BLaER1 treated with 17β-estradiol and CSF1 and Interleukin-3, amounts not matched to agents 10 nM and 100 nM (cell line): ENCODE measurements at regions not wholly inside any gene's neighbourhood (a gene's known extent, or its start where the extent isn't known, plus 50 kb on each side); places are given as distances from the start of the nearest gene placed in this dataset.

Experiments
- H3K27ac ChIP-seq, 11 experiments: shearing (Covaris generic); formaldehyde crosslinking; 2 replicates each; pipeline ENCODE4 v1.8.1; 2022
- H3K27me3 ChIP-seq, 11 experiments: shearing (Covaris generic); formaldehyde crosslinking; 2 replicates each; pipeline ENCODE4 v1.8.1; 2022
- H3K36me3 ChIP-seq, 11 experiments: shearing (Covaris generic); formaldehyde crosslinking; 2 replicates each; pipeline ENCODE4 v1.8.1; 2022
- H3K4me1 ChIP-seq, 10 experiments: shearing (Covaris generic); formaldehyde crosslinking; 2 replicates each; pipeline ENCODE4 v1.8.1; 2022
- H3K4me2 ChIP-seq, 11 experiments: shearing (Covaris generic); formaldehyde crosslinking; 2 replicates each; pipeline ENCODE4 v1.8.1; 2022
- H3K4me3 ChIP-seq, 10 experiments: shearing (Covaris generic); formaldehyde crosslinking; 2 replicates each; pipeline ENCODE4 v1.8.1; 2022
- H3K9ac ChIP-seq, 11 experiments: shearing (Covaris generic); formaldehyde crosslinking; 2 replicates each; pipeline ENCODE4 v1.8.1; 2022
- H3K9me3 ChIP-seq, 11 experiments: shearing (Covaris generic); formaldehyde crosslinking; replicated peaks in 1 of 11; 2 replicates each; pipeline ENCODE4 v1.8.1; 2022
- H4K20me1 ChIP-seq, 11 experiments: shearing (Covaris generic); formaldehyde crosslinking; 2 replicates each; pipeline ENCODE4 v1.8.1; 2022
- Cebpa-rat ChIP-seq, 11 experiments: shearing (Covaris generic); IDR thresholded peaks; 2 replicates each; pipeline ENCODE4 v1.8.1; 2022

GRCh38 chr2:139990646-139991335, 1210.6 kb upstream of the NXPH2 start:
- Histone ChIP-seq H3K4me3 (no peak overlapping the region), H3K9ac (no peak overlapping the region), H3K27me3 (no peaks in the 10 kb centered on the region), H3K9me3 (peaks cover 5 to 23% (median 15%) of the 10 kb centered on the region in 11 experiments; a peak in 20 of 22 replicates), H3K27ac (no peak overlapping the region), H3K4me1 (no peaks in the 10 kb centered on the region), H3K4me2 (no peak overlapping the region), H3K36me3 (no peaks in the 10 kb centered on the region), H4K20me1 (no peaks in the 10 kb centered on the region)
- TF ChIP-seq Cebpa-rat (IDR thresholded peaks at IDR 0.05), result no peak

GRCh38 chr2:139969323-139969722, 1189.1 kb upstream of the NXPH2 start:
- Histone ChIP-seq H3K9ac (no peak overlapping the region), H3K4me1 (no peaks in the 10 kb centered on the region), H3K9me3 (peaks cover 0 to 31% (median 13%) of the 10 kb centered on the region in 11 experiments; a peak in 13 of 22 replicates), H3K36me3 (no peaks in the 10 kb centered on the region), H3K27me3 (no peaks in the 10 kb centered on the region), H3K4me2 (no peak overlapping the region), H3K4me3 (no peak overlapping the region), H3K27ac (no peak overlapping the region), H4K20me1 (no peaks in the 10 kb centered on the region)
- TF ChIP-seq Cebpa-rat (IDR thresholded peaks at IDR 0.05), result no peak

- no peak overlapping the region for H3K9ac ChIP-seq
- no peaks in the 10 kb centered on the region for H3K27me3 ChIP-seq
- no peaks in the 10 kb centered on the region for H3K4me1 ChIP-seq
- H3K4me3 ChIP-seq, result no peak overlapping the region
- no peak overlapping the region for H3K4me2 ChIP-seq
- TF ChIP-seq Cebpa-rat (IDR thresholded peaks at IDR 0.05), result no peak
- H3K27ac ChIP-seq, result no peak overlapping the region
- H4K20me1 ChIP-seq, result no peaks in the 10 kb centered on the region
- peaks cover 0 to 24% (median 9%) of the 10 kb centered on the region in 11 experiments; a peak in 13 of 22 replicates for H3K9me3 ChIP-seq
- no peaks in the 10 kb centered on the region for H3K36me3 ChIP-seq
Observed at GRCh38 chr2:139968588-139968987, 1188.4 kb upstream of the NXPH2 start.

GRCh38 chr2:139967665-139968064, 1187.5 kb upstream of the NXPH2 start:
- no peak for TF ChIP-seq Cebpa-rat (IDR thresholded peaks at IDR 0.05)
- H4K20me1 ChIP-seq, result no peaks in the 10 kb centered on the region

DNA sequence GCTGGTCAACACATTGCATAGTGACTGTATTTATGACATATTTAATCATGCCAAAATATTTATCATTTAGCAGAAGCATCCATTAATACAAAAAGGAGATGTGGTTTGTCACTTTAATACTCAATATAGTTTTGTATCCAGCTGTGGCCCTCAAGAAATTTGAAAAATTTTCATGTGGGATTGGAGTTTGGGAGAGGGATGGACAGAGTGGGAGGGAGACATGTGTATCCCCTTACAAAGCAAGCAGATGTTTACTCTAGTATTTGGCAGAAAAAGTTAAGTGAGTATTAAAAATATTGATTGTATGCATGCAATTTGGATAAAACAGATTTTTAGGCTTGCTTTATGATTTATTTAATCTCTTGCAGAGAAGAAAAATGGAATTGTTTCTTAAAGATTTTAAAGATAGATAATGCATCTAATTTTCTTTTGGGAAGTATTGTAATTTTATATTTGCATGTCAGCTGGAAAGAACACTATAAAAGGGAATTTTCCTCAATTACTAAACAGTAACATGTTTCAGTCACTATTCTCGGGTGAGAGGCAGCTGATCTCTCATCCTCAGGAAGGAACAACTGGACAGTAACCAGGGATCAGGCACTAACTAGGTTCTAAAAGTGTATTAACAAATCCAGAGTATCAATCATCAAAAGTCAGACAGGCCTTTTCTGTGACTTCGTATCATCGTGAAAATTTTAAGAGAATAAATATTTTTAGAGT, 1184.7 kb upstream of the NXPH2 start:
- H3K27me3 ChIP-seq, result no peaks in the 10 kb centered on the region
- TF ChIP-seq Cebpa-rat (IDR thresholded peaks at IDR 0.05), result no peak

More at GRCh38 chr2:139967665-139968064, 1187.5 kb upstream of the NXPH2 start:
- no peak overlapping the region for H3K9ac ChIP-seq
- H3K9me3 ChIP-seq, result peaks cover 0 to 15% (median 4%) of the 10 kb centered on the region in 11 experiments; a peak in 7 of 22 replicates
- no peak overlapping the region for H3K4me3 ChIP-seq
- no peaks in the 10 kb centered on the region for H3K36me3 ChIP-seq
- H3K27me3 ChIP-seq, result no peaks in the 10 kb centered on the region
- no peaks in the 10 kb centered on the region for H3K4me1 ChIP-seq
- H3K27ac ChIP-seq, result no peak overlapping the region
- H3K4me2 ChIP-seq, result no peak overlapping the region

GRCh38 chr2:139963863-139964355, 1183.7 kb upstream of the NXPH2 start:
- H3K9ac ChIP-seq, result no peak overlapping the region
- H3K27ac ChIP-seq, result no peak overlapping the region
- H3K27me3 ChIP-seq, result no peaks in the 10 kb centered on the region
- H3K9me3 ChIP-seq, result peaks cover 0 to 5% (median 0%) of the 10 kb centered on the region in 11 experiments; a peak in 1 of 22 replicates
- no peak overlapping the region for H3K4me2 ChIP-seq
- no peaks in the 10 kb centered on the region for H4K20me1 ChIP-seq
- H3K4me1 ChIP-seq, result no peaks in the 10 kb centered on the region
- no peak for TF ChIP-seq Cebpa-rat (IDR thresholded peaks at IDR 0.05)
- H3K36me3 ChIP-seq, result no peaks in the 10 kb centered on the region
- H3K4me3 ChIP-seq, result no peak overlapping the region

More for the DNA sequence above, 1184.7 kb upstream of the NXPH2 start:
- H3K4me1 ChIP-seq, result no peaks in the 10 kb centered on the region
- no peak overlapping the region for H3K9ac ChIP-seq
- H4K20me1 ChIP-seq, result no peaks in the 10 kb centered on the region
- H3K9me3 ChIP-seq, result peaks cover 0 to 5% (median 0%) of the 10 kb centered on the region in 11 experiments; a peak in 1 of 22 replicates
- H3K4me3 ChIP-seq, result no peak overlapping the region
- H3K27ac ChIP-seq, result no peak overlapping the region
- no peaks in the 10 kb centered on the region for H3K36me3 ChIP-seq
- H3K4me2 ChIP-seq, result no peak overlapping the region

DNA sequence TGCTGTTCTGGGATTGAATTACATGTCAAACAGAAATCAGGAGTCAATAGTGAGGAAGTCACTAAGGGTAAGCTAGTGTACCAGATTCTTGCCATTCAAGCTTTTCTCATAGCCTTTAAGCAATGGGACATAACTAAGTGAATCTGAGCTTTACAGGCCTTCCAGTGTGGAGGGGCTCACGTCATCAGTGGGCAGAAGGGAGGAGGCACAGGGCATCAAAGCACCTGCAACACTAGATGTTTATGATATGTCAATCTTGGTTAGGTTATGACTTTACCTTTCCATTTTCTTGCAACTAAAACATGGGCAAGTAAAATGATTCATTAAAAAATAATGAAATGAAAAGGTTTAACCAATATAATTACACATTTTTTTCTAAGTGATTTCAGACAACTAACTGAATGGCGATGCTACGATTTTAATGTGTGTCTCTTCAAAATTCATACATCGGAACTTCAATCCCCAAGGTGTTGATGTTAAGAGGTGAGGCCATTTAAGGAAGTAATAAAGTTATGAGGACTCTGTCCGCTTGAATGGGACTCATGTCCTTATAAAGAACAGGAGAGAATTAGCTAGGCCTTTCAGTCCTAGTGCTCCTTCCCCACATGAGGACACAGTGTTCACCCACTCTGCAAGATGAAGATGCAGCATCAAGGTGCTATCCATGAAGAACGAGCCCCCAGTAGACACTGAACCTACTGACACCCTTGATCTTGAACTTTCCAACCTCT, 1169.2 kb upstream of the NXPH2 start:
- Histone ChIP-seq H3K9ac (no peak overlapping the region), H3K4me1 (no peaks in the 10 kb centered on the region), H3K4me3 (no peak overlapping the region), H3K4me2 (no peak overlapping the region), H3K9me3 (no peaks in the 10 kb centered on the region), H3K27me3 (no peaks in the 10 kb centered on the region), H4K20me1 (no peaks in the 10 kb centered on the region), H3K27ac (no peak overlapping the region), H3K36me3 (no peaks in the 10 kb centered on the region)
- no peak for TF ChIP-seq Cebpa-rat (IDR thresholded peaks at IDR 0.05)

- no peak overlapping the region for H3K27ac ChIP-seq
- H4K20me1 ChIP-seq, result no peaks in the 10 kb centered on the region
- no peaks in the 10 kb centered on the region for H3K27me3 ChIP-seq
- no peak overlapping the region for H3K9ac ChIP-seq
- H3K36me3 ChIP-seq, result no peaks in the 10 kb centered on the region
- H3K9me3 ChIP-seq, result no peaks in the 10 kb centered on the region
- H3K4me1 ChIP-seq, result no peaks in the 10 kb centered on the region
- no peak for TF ChIP-seq Cebpa-rat (IDR thresholded peaks at IDR 0.05)
- no peak overlapping the region for H3K4me2 ChIP-seq
- no peak overlapping the region for H3K4me3 ChIP-seq
Observed at GRCh38 chr2:139946690-139947089, 1166.5 kb upstream of the NXPH2 start.

- H3K4me1 ChIP-seq, result peaks cover 0 to 8% (median 5%) of the 10 kb centered on the region in 10 experiments; a peak in 8 of 20 replicates
- no peak overlapping the region for H3K4me3 ChIP-seq
- peaks cover 0 to 3% (median 0%) of the 10 kb centered on the region in 11 experiments; a peak in 1 of 22 replicates for H3K9me3 ChIP-seq
- H3K27me3 ChIP-seq, result no peaks in the 10 kb centered on the region
- no peak for TF ChIP-seq Cebpa-rat (IDR thresholded peaks at IDR 0.05)
- H3K4me2 ChIP-seq, result peak overlapping the region in 3 of 11 experiments; percentile 3 to 21 (median 18); a peak in 1 of 22 replicates
- no peaks in the 10 kb centered on the region for H4K20me1 ChIP-seq
- no peak overlapping the region for H3K9ac ChIP-seq
- H3K27ac ChIP-seq, result no peak overlapping the region
- no peaks in the 10 kb centered on the region for H3K36me3 ChIP-seq
Observed at GRCh38 chr2:139940686-139941085, 1160.5 kb upstream of the NXPH2 start.
